ENCODE measurements at regions not wholly inside any gene's neighbourhood (a gene's known extent, or its start where the extent isn't known, plus 50 kb on each side); places are given as distances from the start of the nearest gene placed in this dataset.

DNA sequence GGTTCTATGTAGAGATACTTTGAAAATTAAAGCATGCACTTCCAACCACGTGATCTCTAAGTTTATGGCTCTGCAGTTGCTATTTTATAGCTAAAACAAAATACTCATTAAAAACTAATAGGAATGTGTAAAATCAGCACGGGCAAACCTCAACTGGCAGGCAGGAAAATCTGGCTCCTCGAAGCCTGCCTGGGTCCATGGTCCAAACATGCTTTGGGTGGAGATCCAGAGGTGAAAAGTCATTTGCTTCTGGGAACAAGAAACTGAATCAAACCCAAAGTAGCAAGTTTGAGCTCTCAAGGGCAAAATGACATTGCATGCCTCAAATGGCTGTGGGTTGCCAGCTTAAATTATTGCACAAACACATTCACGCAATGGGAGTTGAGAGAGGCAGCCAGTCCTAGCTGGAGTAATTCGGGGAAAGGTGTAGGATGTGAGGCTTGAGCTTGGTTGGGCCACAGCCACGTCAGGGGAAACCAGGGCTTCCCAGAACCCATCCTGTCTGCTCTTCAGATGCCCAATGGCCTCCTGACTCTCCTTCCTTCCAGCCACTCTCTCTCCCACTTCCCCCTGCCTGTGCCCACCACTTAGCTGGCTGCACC lies 75.2 kb upstream of the LCLAT1 start:
- peak; percentile 14 for DNase-seq

DNA sequence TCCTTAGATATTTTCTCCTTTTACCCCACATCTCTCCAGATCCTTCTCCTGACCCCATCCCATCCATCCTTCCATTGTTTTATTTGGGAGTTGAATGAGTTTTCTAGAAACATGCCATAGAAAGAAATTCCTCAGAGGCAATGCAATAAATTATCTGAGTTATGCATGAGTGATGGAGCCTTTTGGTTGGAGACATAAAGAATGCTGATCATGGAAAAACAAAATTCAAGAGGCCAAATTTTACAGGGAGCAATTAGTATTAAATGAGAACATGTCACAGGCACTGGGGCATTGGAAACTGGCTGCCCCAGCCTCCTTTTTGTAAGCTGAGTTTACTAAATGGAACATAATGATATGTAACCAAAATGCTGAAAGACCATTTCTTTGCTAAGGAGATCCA lies 74.2 kb upstream of the LCLAT1 start:
- no peak for DNase-seq

DNA sequence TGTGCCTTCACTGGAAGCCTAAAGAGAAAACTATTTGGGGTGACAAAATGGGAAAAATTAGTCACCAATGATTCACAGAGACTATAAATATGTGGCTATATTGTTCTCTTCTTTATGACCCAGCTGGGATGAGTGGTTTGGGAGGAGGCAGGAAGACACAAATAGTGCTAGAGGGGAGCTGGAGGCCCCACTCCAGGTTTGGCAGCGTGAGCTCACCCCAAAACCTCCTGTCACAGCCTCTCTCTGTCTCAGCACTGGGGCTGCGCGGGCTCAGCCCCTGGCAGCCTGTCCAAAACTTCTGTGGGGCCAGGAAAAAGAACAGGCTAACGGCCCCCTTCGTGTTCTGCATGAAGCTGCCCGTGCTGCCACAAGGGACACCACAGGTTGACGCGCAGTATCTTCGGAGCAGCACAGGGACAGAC lies 73.2 kb upstream of the LCLAT1 start:
- peak; percentile 18 for DNase-seq

DNA sequence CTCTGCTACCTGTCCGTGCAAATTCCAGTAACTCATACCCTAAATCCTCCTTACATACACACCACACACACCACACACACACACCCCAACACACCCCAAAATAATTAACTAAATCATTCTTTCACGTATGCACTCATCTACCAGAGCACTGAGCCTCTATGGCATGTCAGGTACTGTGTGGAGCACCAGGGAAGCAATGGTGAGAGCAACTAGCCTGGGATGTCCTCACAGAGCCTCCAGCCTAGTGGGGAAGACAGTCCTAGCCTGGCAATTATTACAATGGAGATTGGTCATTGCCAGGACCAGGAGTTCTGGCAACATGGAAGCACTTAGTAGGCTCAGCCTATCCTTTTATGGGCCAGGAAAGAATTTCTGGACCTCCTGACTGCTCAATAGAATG lies 72.7 kb upstream of the LCLAT1 start:
- DNase-seq = no peak

DNA sequence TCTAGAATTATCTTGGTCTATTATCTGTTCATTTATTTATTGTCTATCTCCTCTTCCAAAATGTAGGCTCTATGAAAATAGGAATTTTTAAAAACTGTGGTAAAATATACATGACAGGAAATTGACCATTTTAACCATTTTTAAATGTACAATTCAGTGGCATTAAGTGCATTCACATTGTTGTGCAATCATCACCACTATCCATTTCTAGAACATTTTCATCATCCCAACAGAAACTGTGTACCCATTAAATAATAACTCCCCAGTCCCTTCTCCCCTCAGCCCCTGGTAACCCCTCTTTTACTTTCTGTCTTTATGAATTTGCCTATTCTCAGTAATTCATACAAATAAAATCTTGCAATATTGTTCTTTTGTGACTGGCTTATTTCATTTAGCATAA lies 71.1 kb upstream of the LCLAT1 start:
- DNase-seq = no peak

DNA sequence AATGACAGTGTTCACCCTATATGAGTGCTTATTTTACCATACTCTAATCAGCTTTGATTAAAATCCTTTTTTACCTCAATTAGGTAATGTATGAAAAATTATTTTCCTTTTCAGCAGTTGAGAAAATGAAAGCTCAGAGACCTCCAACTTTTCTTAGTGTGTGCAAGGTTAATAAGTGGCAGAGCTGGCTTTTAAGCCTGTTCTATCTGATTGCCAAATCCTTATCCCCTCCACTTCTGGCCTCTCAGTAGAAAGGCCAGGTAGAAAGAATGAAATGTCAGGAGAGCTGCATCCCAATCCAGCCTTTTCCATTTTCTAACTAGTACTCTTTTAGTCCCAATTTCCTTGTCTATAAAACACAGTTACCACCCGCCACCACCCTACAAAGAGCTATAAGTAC lies 67.6 kb upstream of the LCLAT1 start:
- DNase-seq = no peak

DNA sequence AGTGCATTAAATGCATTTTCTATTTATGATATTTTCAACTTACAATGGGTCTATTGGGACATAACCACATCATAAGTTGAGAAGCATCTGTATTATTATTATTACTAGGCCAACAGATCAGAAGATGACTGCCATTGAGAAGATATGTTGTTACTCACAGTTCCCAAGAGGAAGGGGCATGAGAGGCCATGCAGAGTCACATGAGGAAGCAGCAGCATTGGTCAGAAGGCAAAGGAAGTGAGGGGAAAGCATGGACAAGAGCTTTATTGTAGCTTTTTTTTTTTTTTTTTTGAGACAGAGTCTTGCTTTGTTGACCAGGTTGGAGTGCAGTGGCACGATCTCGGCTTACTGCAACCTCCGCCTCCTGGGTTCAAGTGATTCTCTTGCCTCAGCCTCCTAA lies 66.2 kb upstream of the LCLAT1 start:
- DNase-seq = no peak

DNA sequence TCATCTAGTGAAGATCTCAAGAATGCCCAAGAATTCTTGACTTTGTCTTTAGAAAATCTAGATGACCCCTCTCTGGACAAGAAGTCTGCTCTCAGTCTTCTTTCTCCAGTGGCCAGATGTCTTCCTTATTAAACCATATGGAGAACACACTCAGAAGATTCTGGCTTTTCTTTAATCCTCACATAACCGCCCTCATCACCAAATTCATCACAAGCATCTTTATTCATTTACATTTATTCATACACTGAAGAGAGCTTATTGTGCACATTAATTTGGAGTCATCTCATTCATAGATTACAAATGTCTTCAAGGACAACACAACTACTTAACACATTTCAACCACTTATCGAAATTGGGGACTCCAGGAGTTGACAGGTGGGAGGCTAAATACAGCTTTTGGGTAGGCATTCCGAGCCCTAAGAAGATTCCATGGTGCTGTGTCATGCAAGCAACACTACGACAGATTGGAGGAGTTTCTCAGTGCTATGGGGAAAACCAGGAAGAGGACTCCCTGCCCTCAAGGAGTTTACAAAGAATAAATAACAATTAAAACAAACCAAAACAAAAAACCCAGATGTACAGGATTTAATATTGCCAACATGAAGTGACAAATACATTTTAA lies 64.8 kb upstream of the LCLAT1 start:
- no peak for DNase-seq

DNA sequence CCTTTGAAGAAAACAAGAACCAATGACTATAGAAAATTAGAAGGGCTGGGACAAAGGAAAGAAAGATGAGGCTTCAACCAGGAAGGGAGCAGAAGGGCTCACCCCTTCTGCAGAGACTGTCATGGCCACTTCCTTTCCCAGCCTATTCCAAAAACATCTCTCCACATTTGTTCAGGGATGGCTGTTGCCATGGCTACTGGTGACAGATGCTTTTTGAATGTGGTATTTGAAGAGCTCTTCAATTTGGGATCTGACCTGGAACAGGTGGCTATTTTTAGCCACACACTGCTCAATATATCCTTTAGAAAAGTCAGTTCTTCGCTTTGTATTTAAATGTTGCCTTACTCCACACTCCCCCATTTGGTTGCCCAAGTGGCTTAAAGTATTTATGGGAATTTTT lies 64.1 kb upstream of the LCLAT1 start:
- no peak for DNase-seq

DNA sequence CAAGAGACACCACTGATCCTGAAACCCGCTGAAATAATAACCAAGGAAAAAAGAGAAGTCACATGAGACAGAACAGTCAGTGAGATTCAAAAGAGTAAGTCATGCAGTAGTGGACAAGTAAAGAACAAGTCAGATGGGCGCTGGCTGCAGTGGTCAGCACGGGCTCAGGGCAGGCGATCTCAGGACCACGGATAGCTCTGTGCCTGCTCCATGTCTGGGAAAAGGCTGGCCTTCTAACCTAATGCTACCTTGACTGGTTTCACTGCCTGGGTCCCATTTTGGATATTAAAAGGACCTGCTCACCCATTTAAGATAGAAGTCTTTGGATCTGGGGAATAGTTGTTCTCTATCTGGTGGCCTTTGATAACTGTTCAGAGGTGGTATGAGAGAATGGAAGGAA lies 61.7 kb upstream of the LCLAT1 start:
- DNase-seq = no peak

DNA sequence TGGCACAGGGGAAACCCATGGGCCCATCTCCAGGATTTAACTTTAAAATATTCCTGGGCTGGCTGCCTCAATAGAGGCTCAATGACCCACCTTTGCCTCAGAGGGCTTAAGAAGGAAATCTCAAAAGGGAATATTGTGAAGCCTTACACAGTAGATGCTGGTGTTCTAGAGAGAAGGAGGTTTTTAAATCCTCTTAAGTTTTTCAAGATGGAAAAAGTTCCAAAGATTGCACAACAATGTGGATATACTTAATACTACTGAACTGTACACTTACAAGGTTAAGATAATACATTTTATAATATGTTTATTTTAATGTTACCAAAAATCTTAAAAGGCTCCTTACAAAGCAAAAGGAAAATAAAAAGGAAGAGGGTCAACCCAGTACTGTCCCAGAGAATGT lies 54.9 kb upstream of the LCLAT1 start:
- DNase-seq = no peak

DNA sequence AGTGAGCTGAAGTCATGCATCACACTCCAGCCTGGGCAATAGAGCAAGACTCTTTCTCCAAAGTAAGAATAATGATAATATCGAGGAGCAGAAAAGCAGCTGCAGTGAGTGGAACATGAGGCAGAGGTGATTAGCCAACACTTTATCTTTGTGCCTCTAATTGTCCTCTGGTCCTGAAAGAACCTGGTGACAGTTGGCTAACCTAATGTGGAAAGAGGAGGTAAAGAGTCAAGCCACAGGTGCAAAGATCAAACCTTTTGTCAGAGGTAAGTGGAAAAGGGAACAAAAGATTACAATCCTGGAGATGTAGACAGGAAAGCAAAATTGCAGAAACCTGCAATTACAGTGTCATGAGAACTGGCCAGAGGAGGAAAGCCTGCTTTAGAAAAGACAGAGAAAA lies 53.5 kb upstream of the LCLAT1 start:
- no peak for DNase-seq

DNA sequence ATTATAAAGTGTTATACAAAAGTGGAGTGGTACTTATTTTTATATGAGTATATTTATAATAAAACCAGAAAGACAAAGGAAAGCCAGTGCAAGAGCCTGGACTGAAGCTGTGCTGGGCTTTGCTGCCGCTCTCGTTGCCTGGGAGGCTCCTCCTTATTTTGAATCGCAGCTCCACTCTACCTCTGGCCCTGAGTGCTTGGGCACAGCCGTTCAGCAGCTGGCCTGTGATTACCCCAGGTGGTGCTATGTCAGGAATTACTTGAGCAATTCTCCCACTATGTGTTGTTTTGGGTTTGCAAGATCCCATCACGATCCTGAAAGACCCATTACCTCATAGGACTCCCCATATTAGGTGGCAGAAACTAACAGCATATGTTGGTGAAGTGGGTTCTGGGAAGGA lies 53.0 kb upstream of the LCLAT1 start:
- no peak for DNase-seq

DNA sequence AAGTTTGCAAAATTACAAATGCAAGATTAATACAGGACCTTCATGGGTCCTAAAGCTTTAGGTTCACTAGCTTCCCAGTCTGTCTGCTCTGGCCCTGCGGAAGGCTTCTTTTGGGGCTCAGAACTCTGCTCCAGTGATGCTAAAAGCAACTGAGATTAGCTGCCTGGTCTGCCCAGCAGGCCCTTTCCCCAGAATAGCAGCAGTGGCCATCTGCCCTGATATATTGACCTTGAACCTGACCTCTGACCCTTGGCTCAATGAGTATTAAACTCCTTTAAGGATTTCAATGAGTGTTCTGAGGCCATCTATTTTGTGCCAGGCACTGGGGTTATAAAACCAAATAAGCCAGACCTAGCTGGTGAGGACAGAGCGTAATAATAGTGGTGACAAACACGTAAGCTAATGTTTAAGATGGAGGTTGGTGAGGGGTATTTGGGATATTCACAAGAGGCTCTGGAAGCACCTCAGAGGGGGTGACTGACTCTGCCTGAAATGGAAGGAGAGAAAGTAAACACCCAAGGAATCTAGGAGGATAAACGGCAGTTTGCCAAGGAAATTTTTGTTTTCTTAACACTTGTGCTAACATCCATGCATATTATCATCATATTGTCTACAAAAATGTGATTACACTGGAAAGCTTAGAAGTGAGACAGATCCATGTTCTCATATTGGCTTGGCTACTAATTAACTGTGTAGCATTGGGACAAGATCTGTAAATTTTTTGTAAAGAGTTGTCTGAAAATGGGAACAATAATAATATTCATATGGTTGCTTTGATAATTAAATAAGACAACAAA lies 50.4 kb upstream of the LCLAT1 start:
- DNase-seq = no peak
